Activated naive CD4-positive, alpha-beta T cell treated with Interleukin-2 at 50 U/mL for 16 hours (primary cell): ENCODE measurements at regions not wholly inside any gene's neighbourhood (a gene's known extent, or its start where the extent isn't known, plus 50 kb on each side); places are given as distances from the start of the nearest gene placed in this dataset.

Source experiments
- DNase-seq: peaks from one replicate; pipeline ENCODE4 v3.0.0-alpha.2; 2020

DNA sequence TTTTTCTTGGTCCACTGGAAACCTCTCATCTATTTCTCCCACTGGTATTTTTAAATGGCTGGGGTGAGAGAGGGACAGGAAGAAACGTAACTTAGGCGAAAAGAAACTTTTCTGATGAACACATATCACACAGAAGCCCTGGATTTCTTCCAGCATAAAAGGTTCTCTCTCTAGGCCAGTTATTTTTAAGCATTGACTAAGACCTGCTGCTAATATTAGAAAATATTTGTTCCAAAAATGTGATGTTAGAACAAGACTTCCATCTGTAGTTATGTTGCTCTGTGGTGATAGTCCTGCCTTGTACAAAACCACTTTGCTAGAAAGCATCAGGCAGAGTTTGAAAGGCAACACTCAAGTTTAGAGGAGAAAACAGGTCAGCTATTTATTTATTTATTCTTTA lies 537.7 kb downstream of the MCTP2 start:
- DNase-seq, result no peak

DNA sequence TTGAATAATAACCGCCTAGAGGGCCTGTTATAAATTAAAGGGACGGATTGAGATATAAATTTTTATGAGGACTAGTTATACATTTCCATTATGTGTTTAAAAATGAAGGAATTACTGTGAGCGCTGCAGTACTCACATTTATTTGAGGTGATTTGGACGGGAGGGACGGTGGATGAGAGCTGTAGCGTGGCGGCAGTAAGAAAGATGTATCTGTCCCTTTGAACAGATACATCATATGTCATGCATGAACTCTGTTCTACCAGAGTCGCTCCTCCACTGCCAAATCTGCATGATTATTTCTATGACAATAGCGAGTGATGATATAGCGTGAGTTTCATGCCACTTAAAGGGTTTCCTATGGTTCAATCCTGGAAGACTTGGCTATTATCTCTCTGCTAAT lies 538.8 kb downstream of the MCTP2 start:
- DNase-seq, result no peak

DNA sequence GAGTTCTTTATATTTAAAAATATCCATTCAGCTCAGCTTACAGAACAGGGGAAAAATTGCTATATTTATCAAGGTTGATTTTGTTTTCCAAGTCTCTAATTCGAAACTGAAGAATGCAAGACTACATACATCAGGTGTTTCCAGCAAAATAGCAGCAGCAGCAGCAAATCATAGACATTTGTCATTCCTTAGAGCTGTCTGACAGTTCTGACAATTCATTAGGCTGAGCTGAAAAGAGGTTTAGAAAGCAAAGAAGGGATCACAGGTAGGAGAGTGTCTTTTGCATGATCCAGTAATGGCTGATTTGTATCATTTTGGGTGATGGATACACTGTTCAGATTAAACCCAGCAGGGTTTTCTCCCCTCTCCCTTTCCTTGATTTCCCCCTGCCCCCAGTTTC lies 545.7 kb downstream of the MCTP2 start:
- DNase-seq, result no peak

DNA sequence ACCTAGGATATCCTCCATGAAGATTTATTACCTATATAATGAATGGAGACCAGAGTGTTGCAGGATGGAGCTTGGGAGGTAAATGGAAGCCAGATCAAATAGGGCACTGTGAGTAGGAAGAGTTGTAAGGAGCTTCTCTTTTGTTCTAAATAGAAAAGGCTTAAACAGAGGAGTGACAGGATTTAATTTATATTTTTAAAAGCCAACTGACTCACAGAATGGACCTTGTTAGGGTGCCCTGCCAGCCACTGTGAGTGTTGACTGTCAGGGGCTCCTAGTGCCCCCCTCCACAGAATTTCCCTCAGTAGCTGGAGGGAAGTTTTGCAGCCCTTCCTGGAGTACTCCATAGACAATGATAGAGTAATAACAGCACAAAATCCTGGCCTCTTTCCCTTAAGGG lies 547.5 kb downstream of the MCTP2 start:
- DNase-seq, result no peak

DNA sequence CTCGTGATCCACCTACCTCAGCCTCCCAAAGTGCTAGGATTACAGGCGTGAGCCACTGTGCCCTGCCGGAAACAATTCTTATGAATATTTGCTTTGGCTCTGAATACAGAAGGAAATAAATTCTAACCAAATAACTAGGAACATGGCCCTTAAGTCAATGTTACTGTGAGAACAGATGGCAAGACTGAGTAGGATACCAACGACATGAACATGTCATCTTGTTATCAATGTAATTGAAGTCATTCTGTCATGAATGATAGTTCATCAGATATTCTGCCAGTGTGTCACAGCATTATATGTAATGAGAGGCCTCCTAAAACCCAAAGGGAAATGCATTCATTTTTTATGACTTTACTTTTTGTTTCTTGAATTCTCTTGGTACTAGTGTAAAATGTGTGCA lies 548.8 kb downstream of the MCTP2 start:
- no peak for DNase-seq

DNA sequence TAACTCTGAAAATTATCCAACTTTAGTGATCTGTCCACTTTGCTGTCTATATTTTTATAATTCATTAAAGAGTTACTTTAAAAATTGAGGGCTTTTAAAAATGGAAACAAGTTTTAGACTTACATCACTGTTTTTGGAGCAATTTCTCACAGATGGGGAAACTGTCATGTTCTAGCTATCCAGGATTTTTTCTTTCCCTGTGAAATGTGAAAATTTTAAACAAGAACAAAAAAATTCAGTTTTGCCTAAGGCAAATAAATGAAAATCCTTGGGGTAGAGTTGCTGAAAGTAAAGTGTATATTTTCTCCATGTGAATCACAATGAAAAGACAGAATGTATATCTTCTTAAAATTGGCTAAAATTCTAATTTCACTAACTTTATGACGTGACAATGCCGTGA lies 553.7 kb downstream of the MCTP2 start:
- DNase-seq, result no peak

DNA sequence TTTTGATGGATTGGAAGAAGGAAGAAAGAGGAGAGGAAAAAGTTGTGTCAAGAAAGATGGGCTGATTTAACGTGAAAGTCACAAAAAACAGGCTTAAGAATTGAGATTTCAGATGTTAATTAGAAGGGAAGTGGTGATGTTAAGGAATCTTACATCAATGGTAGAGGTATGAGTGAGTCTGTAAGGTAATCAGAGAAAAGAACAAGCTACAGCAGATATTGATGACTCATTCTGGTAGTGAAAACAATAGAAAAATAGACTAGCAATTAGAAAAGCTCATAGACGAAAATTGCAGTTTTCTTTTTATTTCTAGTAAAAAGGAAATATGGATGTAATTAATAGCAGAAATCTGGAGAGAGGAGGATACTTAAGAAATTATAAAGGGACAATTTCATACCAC lies 559.6 kb downstream of the MCTP2 start:
- no peak for DNase-seq

DNA sequence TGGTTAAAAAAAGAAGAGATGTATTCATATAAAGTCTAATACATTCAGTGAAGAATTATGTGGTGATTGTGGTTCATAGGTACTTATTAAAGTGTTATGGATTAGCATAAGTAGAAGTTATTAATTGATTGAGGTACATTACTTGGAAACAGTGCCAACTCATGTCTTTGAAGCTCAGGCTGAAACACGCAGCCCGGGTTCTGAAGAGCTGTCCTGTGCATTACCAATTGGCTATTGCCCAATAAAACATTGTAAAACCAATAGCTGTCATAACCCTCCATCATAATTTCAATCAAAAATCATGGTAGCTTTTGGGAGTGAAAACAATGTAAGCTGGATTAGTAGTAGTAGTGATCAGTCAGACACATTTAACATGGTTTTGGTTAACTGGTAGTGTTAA lies 560.1 kb downstream of the MCTP2 start:
- DNase-seq, result no peak

DNA sequence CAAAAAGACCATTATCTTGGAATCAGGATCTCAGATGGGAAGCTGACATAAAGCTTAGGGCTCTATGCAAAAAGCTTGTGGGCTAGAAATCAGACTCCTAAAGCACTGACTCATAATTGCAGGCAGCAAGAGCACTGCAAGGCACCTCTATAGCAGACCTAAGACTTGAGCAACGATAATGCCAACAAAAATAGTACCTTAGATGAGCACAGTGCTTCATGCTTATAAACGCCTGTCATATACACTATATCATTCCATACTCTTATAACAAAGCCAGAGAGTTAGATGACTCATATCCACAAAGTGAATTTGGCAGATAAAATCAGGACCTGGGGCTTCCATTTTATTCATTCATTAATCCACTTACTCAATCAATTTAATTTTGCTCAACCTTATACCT lies 560.8 kb downstream of the MCTP2 start:
- no peak for DNase-seq

DNA sequence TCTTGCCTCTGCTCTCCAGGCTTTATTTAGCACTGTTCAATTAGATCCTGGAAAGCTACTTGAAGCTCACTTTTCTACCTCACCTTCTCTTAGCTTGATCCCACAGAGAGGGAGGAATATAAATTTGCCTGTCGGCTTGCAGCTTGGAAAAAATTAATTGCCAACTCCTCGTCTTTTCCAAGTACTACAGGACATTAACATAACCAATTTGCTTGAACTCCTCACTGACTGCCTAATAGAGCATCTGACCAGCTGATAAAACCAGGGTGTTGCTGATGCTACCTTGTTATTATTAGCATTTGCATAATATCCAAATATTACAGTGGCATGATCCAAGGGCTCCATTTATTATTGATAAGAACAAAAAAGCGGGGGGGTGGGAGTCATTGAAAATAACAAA lies 561.8 kb downstream of the MCTP2 start:
- no peak for DNase-seq

DNA sequence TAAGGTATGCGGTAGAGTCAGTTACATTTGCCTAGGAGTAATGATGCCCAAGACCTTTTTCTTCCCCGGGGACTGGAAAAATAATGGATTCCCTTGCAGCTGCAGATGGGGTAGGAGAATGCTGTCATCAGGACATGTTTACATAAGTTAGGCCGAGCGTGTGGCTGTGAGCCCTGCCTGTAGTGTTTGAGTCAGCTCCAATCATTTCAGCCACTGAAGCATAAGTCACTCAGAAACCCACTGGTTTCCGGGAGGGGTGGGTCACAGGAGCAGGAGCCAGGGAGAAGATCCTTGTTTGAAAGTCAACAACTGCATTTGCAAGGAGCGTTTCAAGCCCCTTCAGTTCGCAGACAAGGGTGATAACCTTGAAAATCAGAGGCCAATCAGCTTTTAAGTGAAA lies 562.3 kb downstream of the MCTP2 start:
- DNase-seq, result no peak

DNA sequence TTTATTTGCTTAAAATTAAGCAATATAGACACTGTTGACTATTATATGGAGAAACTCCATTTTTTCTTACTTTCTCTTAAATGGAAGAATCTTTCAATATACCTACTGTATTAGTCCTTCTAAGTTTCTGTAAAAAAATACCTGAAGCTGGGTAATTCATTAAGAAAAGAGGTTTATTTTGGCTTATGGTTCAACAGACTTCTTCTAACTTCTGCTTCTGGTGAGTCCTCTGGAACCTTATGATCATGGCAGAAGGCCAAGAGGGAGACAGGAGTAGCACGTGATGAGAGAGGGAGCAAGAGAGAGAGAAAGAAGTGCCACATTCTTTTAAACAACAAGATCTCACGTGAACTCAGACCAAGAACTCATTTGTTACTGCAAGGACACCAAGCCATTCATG lies 573.3 kb downstream of the MCTP2 start:
- DNase-seq, result no peak

DNA sequence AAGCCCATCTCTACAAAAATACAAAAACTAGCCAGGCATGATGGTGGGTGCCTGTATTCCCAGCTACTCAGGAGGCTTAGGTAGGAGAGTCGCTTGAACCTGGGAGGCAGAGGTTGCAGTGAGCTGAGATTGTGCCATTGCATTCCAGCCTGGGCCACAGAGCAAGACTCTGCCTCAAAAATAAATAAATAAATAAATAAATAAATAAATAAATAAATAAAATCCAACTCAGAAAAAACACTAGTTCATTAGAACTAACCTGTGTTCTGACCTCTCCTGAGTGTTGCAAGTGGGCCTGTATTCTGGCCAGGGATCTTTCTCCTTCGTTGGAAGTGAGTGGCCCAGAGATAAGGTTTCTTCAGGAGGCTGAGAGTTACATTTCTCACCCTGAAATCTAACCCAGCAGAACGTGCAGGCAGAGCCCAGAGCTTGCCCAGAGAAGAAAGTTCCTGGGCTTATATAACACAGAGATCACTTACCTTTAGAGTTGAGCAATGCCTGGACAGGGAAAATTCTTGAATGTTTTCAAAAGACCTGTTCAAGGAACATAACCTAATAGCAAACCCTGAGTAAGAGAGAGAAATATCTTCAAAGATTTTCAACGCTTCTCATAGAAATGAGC lies 583.9 kb downstream of the MCTP2 start:
- DNase-seq, result no peak

DNA sequence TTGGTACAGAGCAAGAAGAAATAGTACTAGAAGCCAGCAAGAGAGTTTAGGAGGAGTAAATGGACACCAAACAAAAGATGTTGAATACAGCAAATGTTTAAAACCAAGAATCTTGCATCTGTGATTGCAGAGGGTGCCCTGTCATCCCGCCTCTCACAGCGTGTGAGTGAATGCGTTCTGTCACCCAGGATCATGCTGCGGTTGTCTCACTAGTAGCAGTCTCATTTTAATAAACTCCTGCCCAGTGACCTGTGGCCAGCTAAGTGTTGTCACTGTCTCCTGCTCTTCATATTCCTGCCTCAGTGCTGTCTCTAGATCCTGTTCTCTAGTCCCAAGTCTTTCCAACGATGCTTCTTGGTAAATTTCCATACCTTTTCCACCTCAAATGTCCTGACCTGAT lies 584.6 kb downstream of the MCTP2 start:
- no peak for DNase-seq

DNA sequence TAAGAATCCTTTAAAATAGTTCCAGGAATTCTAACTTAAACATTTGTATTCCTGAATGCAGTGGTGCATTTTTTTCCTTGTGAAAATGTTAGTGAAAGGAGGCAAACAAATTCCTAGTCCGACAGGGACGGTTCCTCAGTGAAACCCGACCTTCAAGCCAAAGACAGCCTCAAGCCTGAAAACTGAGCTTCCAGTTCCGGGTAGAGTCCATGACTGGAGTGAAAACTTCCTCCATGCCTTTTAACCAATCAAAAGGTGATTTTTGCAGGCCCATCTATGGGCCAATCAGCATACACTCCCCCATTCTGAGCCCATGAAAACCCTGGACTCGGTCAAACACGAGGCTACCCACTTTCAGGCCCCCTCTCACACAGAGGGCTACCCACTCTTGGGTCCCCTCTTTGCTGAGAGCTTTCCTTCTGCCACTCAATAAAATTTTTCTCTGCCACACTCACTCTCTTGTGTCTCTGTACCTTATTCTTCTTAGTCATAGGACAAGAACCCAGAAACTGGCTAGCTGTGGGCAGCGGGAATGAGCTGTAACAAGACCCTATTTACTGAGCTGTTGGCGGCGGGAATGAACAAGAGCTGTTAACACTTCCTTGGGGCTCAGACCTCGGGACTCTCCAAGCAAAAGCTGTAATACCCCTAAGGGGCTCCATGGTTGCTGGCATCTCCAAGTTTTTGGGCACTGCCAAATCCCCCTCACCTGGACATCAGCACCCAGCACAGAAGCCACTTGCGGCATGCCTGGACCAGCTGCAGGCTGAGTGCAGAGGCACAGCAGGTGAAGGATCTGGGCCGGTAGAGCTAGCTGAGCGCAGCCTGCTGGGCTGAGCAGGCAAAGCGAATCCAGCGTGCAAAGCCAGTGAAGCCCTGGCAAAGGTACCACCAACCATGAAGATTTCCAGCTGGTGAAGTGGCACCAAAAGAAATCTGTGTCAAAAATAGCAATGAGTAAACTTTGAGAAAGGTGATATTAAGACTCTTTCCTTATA lies 598.8 kb downstream of the MCTP2 start:
- DNase-seq, result no peak

DNA sequence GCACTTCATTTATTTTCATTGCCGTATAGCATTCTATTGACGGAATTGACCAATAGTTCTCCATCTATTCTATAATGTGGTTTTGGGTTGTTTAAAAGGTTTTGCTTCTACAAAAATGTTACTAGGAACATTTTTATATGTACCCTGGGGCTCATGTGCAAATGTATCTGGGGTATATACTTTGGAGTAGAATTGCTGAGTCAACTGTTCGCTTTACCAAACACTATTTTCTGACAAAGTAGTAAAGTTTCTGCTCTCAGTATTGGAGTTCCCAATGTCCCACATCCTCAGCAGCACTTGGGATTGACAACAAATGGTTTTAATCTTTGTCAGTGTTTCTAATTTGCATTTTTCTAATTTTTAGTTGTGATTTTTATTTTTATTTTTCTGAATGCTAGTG lies 602.6 kb downstream of the MCTP2 start:
- no peak for DNase-seq

DNA sequence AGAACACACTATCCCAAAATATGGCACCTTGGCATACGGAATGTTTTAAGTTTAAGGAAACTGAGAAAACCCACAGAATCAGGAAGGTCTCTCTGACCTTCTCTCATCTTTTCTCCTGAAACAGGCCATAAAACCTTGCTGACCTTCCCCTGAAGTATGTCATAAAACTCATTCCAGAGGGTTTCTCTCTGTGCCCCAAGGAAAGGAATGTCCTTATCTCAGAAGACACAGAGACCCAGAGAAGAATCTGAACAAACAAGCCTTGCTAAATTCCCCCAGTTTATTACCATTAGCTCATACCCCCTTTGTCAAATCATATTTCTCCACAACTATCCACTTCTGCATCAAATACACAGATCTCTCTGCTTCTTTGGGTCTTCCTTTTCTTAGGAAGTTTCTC lies 603.1 kb downstream of the MCTP2 start:
- DNase-seq, result no peak

DNA sequence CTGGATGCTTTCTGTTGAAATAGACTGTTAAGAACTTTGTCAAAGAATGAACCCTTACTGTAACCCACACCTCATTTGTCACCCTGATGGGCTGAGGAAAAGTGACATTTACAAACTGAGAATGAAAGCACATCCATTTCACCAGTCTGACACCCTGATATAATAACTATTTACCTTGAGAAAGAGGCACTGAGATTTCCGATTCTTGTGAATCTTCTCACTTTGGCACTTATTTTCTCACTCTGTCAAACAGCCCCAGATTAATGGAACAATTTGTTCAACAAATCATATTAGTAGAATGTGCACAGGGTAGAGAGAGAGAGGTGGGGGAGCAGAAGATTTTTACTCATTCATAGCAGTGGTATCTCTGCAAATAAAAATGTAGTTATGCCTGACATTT lies 606.9 kb downstream of the MCTP2 start:
- no peak for DNase-seq

DNA sequence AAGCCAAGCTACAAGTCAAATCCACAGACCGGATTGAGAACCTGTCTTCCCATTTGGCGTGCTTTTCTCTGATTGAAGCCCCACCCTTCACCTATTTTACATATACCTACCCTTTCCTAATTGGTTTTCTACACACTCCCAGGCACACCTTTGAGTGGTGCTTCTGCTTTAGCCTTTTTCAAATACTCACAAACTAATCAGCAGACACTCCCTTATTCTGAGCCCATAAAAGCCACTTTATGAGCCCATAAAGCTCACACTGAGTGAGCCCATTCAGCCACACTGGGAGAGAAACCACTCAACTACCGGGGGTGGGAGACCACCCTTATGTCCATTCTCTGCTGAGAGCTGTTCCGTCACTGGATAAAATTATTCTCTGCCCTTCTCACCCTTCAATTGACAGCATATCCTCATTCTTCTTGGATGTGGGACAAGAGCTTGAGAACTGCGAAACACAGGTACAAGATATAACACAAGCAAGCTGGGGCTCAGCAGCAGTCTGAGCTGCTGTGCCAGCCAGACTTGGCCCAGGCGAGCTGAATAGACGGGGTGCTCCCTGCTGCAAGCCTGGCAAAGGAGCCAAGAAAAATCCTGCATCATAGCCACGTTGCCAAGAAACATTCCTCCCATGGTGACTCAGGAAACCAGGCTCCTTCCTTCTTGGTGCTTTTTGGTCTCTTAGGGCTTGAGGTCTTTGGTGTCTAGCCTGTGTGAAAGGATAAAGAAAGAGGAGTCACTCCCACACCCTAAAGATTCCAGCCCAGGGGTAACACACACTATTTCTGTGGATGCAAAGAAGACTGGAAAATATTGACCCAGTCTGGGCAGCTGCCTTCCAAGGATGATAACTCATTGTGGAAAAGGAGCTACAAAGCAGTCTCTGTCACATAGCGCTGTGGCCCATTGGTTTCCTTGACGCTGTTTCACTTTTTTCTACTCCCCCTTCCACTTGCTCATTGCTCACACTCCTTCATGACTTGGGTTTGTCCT lies 609.7 kb downstream of the MCTP2 start:
- DNase-seq, result no peak

DNA sequence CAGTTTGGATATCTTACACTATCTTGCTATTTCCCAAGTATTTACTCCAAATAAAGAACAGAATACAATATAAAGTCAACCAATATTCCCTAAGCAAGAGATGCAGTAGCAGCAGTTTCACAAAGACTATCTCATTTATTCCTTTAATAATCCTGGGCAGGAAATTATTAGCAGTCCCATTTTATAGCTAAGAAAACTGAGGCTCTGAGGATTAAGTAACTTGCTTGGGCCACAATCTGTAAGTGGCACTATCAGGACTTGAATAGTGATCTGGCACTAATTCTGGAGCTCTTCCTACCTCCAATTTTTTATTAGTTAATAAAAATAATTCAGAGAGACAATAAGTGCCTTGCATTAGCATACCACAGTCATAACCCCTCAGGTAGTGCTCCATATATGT lies 611.7 kb downstream of the MCTP2 start:
- no peak for DNase-seq

DNA sequence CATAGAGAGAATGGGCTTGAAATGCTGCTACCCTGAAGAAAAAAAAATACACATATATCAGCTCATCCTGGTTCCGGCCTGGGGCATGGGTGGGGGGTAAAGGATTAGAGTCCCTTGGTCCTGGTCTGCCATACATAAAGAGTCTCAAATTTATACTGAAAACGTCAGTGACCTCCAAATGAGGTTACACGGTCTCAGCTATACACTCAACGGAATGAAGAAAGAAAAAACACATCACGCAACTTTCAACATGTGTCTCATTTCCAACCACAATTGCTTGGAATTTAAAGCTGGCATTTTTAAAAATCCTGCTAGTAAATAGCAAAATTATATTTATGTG lies 612.8 kb downstream of the MCTP2 start:
- no peak for DNase-seq

DNA sequence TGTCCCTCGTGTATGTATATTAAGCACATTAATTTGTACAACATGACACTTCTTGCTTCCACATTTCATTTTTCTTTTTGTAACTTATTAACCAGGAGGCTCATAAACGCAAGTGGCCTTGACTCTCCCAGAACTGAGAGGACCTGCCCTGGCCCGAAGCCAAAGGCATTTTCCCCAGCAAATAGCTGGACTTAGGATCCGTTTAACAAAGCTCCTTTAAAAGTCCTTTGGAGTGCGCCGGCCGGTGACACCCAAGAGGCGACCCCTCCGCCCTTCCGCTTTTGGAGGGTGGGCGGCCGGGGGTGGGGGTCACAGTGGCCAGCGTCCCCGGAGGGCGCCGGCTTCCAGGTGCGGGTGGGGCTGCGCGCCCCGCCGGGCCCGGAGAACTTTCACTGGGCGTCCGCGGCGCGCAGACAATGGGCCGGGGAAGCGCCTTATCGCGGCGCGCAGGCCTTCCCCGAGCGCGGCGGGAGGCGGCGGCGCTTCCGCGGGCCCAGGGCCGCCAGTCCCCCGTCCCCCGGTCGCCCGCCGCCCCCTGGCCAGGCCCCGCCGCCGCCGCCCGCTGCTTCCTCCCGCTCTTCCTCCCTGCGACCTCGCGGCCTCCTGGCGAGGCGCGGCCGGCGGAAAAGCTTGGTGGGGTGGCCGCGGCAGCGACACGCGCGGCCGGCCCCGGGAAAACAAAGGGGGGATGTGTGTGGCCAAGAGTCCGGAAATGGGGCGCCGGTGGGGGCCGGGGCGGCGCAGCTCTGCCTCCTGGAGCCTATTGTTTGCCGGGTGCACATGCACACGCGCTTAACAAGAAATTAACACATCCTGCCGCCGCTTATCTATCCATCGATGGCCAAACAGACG lies 613.4 kb downstream of the MCTP2 start:
- no peak for DNase-seq

DNA sequence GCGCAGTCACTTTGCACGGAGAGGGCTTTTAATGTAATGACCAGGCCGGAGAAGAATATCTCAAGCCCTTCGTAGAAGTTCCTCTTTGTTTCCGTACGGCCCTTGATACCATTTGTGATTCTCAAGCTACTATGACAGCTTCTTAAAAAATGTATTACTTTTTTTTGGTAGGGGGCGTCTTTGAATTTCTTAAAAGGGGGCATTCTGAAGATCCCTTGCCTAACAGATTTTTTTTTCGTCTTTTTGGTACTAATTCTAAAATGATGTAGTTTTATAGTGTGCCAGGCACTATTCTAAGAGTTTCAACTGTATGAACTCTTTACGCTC lies 614.0 kb downstream of the MCTP2 start:
- no peak for DNase-seq
